Aorta (tissue), 5 donors: ENCODE measurements at regions not wholly inside any gene's neighbourhood (a gene's known extent, or its start where the extent isn't known, plus 50 kb on each side); places are given as distances from the start of the nearest gene placed in this dataset.

Source experiments
- ATAC-seq: fragments of 200-7000 bp; cut with Tn5 transposase; one replicate; pipeline ENCODE4 v1.9.1; 2022; ENCODE audit warnings: moderate library complexity; ENCODE audit not compliant: low FRiP score
- DNase-seq, 2 donors: peaks; one replicate each; pipeline ENCODE4 v3.0.0-alpha.2; 2020
- H3K27ac ChIP-seq, 2 donors: one replicate each; pipeline ENCODE4 v1.5.1; 2013; ENCODE audit warnings: low read length in 2 of 2, mild to moderate bottlenecking in 2 of 2, moderate library complexity in 2 of 2, control low read depth in 1 of 2, inconsistent platforms in 1 of 2, low read depth in 1 of 2
- H3K27me3 ChIP-seq, 2 donors: one replicate each; pipeline ENCODE4 v1.6.1; 2013; ENCODE audit warnings: control low read depth in 1 of 2, low read length in 1 of 2, mild to moderate bottlenecking in 1 of 2, moderate library complexity in 1 of 2; ENCODE audit not compliant: insufficient read depth in 2 of 2, control insufficient read depth in 1 of 2
- H3K36me3 ChIP-seq, 2 donors: one replicate each; pipeline ENCODE4 v1.6.1; 2013; ENCODE audit warnings: control low read depth in 1 of 2, low read length in 1 of 2, mild to moderate bottlenecking in 1 of 2; ENCODE audit not compliant: insufficient read depth in 2 of 2, control insufficient read depth in 1 of 2
- H3K4me1 ChIP-seq, 2 donors: one replicate each; pipeline ENCODE4 v1.6.1; 2013; ENCODE audit warnings: low read length in 2 of 2, control low read depth in 1 of 2, mild to moderate bottlenecking in 1 of 2, moderate library complexity in 1 of 2; ENCODE audit not compliant: insufficient read depth in 2 of 2, control insufficient read depth in 1 of 2
- H3K4me3 ChIP-seq, 2 donors: one replicate each; pipeline ENCODE4 v1.5.1; 2013; ENCODE audit warnings: low read length in 2 of 2, control low read depth in 1 of 2, mild to moderate bottlenecking in 1 of 2
- H3K9me3 ChIP-seq: one replicate; pipeline ENCODE4 v1.6.1; 2013; ENCODE audit warnings: mild to moderate bottlenecking, low read length; ENCODE audit not compliant: control insufficient read depth
- WGBS, 2 donors: extraction: QIAGEN DNeasy Blood & Tissue Kit; methylation state at CpG; one replicate each; pipeline ENCODE4 v1.1.7; 2013; 5-methylcytosine and 5-hydroxymethylcytosine counted together
- intact Hi-C, 2 donors: fragments of 100-400 bp; cut with DNase I; formaldehyde crosslinking; loops; one replicate each; pipeline versions ENCODE4 v1.14.2 to v1.15.0; 2022
- donor health status: healthy with polysubstance abuse.
- donor health status: Bipolar disorder and iron deficiency.
- donor health status: DM: no; HTN: no; CAD: no.
- donor health status: DM: no; HTN: no; CAD: no.
- donor health status: DM: yes; HTN: yes; CAD: no.

- H3K36me3 ChIP-seq: no peaks in the 10 kb centered on the region
- no peaks in the 10 kb centered on the region for H3K9me3 ChIP-seq
- no peak for DNase-seq
- intact Hi-C loops: no loop called here
- 97 to 98% methylated on average over 2 of the region's 2 CpGs for WGBS, 2 donors
- H3K4me3 ChIP-seq: no peak overlapping the region
- H3K4me1 ChIP-seq: peaks cover 0 to 5% of the 10 kb centered on the region in 2 donors
- H3K27ac ChIP-seq: no peak overlapping the region
- H3K27me3 ChIP-seq: no peaks in the 10 kb centered on the region
- no peak for ATAC-seq
These were observed 166.2 kb downstream of the KCTD12 start for GRCh38 chr13:76719955-76720354.

DNA sequence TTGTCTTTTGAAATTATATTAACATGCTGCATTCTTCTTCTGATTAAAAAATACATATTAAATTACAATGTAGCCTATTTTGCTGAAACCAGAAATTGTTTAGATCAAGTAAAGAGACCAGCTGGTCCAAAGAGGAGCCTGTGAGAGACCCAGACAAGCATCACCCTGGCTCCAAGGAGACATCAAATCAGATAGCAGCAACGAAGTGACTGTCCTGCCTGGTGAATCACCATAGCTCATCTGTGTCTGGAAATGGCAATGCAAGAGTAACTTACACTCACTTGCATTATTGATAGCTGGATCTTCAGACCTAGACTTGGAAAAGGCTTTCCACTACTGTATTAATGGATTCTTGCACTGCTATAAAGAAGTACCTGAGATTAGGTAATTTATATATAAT, 169.1 kb downstream of the KCTD12 start:
- Histone ChIP-seq H3K4me1 (no peaks in the 10 kb centered on the region), H3K27ac (no peak overlapping the region), H3K4me3 (no peak overlapping the region), H3K27me3 (no peaks in the 10 kb centered on the region), H3K36me3 (no peaks in the 10 kb centered on the region), H3K9me3 (no peaks in the 10 kb centered on the region)
- intact Hi-C loops: no loop called here
- WGBS, 2 donors: 78 to 83% methylated on average over 1 of the region's 1 CpG
- no peak for DNase-seq
- ATAC-seq: no peak

DNA sequence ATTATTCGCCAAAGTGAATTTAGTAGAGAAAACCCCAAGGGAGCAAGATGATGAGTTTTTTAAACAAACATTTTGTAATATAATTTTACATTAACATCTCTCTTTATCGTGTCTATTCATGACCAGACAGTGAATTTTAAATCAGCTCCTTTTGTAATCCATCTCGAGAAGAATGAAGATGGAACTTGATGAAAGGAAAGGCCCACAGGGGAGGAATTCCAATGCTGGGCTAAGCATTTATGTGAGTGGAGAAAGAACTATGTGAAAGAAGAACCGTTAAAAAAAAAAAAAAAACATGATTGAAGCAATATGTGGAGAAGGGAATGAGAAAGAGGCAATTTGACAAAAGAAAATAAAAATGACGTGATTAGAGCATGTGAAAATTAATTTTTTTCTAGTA, 170.6 kb downstream of the KCTD12 start:
- H3K27ac ChIP-seq: no peak overlapping the region
- H3K9me3 ChIP-seq: no peaks in the 10 kb centered on the region
- peaks cover 0 to 3% of the 10 kb centered on the region in 2 donors for H3K4me1 ChIP-seq
- intact Hi-C loops: no loop called here
- H3K36me3 ChIP-seq: no peaks in the 10 kb centered on the region
- no peaks in the 10 kb centered on the region for H3K27me3 ChIP-seq
- 77 to 80% methylated on average over 5 of the region's 5 CpGs for WGBS, 2 donors
- ATAC-seq: no peak
- no peak for DNase-seq
- H3K4me3 ChIP-seq: no peak overlapping the region

GRCh38 chr13:76715075-76715474, 171.1 kb downstream of the KCTD12 start:
- ATAC-seq (no peak), DNase-seq (no peak)
- H3K4me3 ChIP-seq: no peak overlapping the region
- peaks cover 0 to 7% of the 10 kb centered on the region in 2 donors for H3K4me1 ChIP-seq
- H3K36me3 ChIP-seq: no peaks in the 10 kb centered on the region
- 95% methylated on average over 4 of the region's 4 CpGs for WGBS, 2 donors
- intact Hi-C loops: no loop called here
- no peaks in the 10 kb centered on the region for H3K9me3 ChIP-seq
- no peaks in the 10 kb centered on the region for H3K27me3 ChIP-seq
- H3K27ac ChIP-seq: no peak overlapping the region

DNA sequence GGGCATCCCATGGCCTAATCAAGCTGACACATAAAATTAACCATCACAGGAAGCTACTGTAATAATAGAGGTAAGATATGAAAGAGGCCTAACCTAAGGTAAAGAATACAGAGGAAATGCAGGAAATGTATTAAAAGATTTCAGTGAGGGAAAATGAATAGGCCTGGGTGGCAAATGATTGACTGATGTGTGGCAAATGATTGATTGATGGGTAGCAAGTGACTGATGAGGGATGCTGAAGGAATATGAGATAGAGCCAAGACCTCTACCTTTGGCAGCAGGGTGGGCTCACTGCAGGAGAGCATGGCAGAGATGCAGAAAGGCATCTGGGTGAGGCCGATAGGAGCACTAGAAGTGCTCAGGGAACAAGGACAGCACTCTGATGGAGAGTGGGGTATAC, 172.9 kb downstream of the KCTD12 start:
- Histone ChIP-seq H3K4me1 (peaks cover 0 to 7% of the 10 kb centered on the region in 2 donors), H3K27ac (no peak overlapping the region), H3K27me3 (no peaks in the 10 kb centered on the region), H3K4me3 (no peak overlapping the region), H3K36me3 (no peaks in the 10 kb centered on the region), H3K9me3 (no peaks in the 10 kb centered on the region)
- DNase-seq (no peak), ATAC-seq (no peak)
- WGBS, 2 donors: 99 to 100% methylated on average over 1 of the region's 1 CpG
- intact Hi-C loops: no loop called here

DNA sequence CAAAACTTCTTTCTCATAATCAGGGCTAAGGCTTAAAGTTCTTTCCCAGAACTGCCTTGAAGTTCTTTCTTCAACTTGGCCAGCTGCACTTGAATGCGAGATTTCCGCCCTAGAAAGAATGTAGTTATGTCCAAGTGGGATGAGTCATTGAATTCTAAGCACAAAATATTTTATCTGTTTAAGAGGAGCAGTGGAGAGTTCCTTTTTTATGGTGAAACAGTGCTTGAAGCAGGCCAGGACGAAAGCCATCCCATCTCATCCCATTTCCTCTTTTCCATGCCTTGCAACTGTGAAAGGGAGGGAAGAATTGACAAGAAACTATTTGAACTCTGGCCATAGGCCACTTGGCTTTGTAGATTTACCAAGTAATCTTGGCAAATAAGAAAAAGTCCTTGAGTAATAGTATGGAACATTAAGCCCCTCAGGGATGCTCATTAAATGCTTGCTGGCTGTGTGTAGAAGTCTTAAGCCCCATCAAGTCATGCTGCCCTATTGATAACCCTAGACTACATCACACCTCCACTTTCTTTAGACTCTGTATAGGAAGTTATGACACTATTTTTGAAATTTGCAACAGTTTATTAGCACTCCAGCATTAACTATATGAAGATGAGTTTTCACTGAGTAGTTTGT, 174.5 kb downstream of the KCTD12 start:
- H3K27ac ChIP-seq: no peak overlapping the region

DNA sequence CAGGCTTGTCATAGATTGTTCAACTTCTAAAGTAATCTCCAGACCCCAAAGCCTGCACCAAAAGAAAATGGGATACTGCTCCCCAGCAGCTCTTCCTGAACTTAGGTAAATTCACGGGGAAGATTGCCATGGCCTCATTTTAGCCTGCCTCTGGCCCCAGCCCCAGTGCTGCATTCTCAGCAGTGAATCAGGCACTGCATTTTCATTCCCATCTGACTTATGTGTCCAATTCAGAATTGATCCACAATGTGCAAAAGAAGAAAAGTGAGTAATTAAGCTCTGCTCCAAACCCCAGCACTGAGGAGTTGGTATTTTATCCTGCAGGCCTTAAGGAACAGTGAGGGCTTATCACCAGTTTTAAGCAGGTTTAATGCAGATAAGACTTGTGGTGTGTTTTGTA, 176.4 kb downstream of the KCTD12 start:
- H3K4me1 ChIP-seq: peaks cover 2 to 7% of the 10 kb centered on the region in 2 donors
- H3K4me3 ChIP-seq: no peak overlapping the region
- no peak overlapping the region for H3K27ac ChIP-seq
- DNase-seq: no peak
- no peaks in the 10 kb centered on the region for H3K27me3 ChIP-seq
- 58 to 65% methylated on average over 1 of the region's 1 CpG for WGBS, 2 donors
- no peak for ATAC-seq
- no peaks in the 10 kb centered on the region for H3K9me3 ChIP-seq
- no peaks in the 10 kb centered on the region for H3K36me3 ChIP-seq
- intact Hi-C loops: no loop called here

More for the DNA sequence above, 174.5 kb downstream of the KCTD12 start:
- H3K27me3 ChIP-seq: no peaks in the 10 kb centered on the region
- H3K4me3 ChIP-seq: no peak overlapping the region
- WGBS, 2 donors: 3 to 7% methylated on average over 3 of the region's 3 CpGs
- ATAC-seq (peak; percentile 86), DNase-seq (peak in 1 of 2 donors; percentile 54)
- peaks cover 0 to 7% of the 10 kb centered on the region in 2 donors for H3K4me1 ChIP-seq
- no peaks in the 10 kb centered on the region for H3K36me3 ChIP-seq
- intact Hi-C loops: no loop called here
- no peaks in the 10 kb centered on the region for H3K9me3 ChIP-seq

DNA sequence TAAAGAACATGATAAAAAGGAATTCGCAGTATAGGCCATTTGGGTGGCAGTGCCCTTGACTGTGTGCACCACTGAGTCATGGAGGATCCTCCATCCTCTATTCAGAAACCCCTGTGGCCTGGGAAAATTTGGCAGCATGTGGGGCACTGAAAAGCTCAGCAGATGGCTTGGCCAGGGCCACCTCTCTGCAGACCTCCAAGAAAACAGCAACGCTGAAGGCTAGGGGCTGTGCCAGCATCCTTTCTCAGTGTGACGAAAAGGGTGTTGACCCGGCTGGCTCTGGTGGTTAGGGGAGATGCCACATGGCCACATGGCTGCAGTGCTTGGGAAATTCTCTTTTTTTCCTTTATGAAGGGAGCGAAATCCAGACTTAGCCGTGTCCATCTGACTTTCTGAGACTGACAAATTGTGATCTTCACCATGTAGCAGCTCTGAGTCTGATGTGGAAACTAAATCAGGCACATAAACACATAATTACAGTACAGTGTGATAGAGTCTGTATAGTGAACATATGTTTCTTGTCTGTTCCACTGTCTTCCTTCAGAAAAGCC, 178.0 kb downstream of the KCTD12 start:
- Histone ChIP-seq H3K4me1 (peaks cover 2 to 7% of the 10 kb centered on the region in 2 donors), H3K27ac (no peak overlapping the region), H3K27me3 (no peaks in the 10 kb centered on the region), H3K36me3 (no peaks in the 10 kb centered on the region), H3K9me3 (no peaks in the 10 kb centered on the region), H3K4me3 (no peak overlapping the region)
- ATAC-seq (no peak), DNase-seq (no peak)
- WGBS, 2 donors: 33 to 45% methylated on average over 6 of the region's 6 CpGs
- intact Hi-C loops: no loop called here

- Histone ChIP-seq H3K4me3 (no peak overlapping the region), H3K9me3 (no peaks in the 10 kb centered on the region), H3K27me3 (no peaks in the 10 kb centered on the region), H3K36me3 (no peaks in the 10 kb centered on the region), H3K4me1 (peaks cover 2 to 7% of the 10 kb centered on the region in 2 donors), H3K27ac (no peak overlapping the region)
- ATAC-seq (no peak), DNase-seq (no peak)
- 77 to 81% methylated on average over 3 of the region's 3 CpGs for WGBS, 2 donors
- intact Hi-C loops: no loop called here
These were observed 178.8 kb downstream of the KCTD12 start for GRCh38 chr13:76707360-76707759.
